SU-DHL-6 (cell line): ENCODE measurements at regions not wholly inside any gene's neighbourhood (a gene's known extent, or its start where the extent isn't known, plus 50 kb on each side); places are given as distances from the start of the nearest gene placed in this dataset.

ENCODE experiments used
- EZH2phosphoT487 ChIP-seq: fragments of 200-600 bp; sonication (generic), shearing (Covaris generic); conservative IDR thresholded peaks from 2 replicates; pipeline ENCODE4 v1.6.1; 2018; ENCODE audit warnings: mild to moderate bottlenecking, antibody characterized with exemption, low read length, moderate library complexity, mixed read lengths
- TF ChIP-seq, protein P1 (sequence below): fragments of 200-600 bp; sonication (generic); IDR thresholded peaks from one replicate; pipeline ENCODE4 v1.5.1; 2017; ENCODE audit warnings: antibody characterized with exemption, mild to moderate bottlenecking, low read length, moderate library complexity; ENCODE audit not compliant: insufficient read depth, poor library complexity, severe bottlenecking

DNA sequence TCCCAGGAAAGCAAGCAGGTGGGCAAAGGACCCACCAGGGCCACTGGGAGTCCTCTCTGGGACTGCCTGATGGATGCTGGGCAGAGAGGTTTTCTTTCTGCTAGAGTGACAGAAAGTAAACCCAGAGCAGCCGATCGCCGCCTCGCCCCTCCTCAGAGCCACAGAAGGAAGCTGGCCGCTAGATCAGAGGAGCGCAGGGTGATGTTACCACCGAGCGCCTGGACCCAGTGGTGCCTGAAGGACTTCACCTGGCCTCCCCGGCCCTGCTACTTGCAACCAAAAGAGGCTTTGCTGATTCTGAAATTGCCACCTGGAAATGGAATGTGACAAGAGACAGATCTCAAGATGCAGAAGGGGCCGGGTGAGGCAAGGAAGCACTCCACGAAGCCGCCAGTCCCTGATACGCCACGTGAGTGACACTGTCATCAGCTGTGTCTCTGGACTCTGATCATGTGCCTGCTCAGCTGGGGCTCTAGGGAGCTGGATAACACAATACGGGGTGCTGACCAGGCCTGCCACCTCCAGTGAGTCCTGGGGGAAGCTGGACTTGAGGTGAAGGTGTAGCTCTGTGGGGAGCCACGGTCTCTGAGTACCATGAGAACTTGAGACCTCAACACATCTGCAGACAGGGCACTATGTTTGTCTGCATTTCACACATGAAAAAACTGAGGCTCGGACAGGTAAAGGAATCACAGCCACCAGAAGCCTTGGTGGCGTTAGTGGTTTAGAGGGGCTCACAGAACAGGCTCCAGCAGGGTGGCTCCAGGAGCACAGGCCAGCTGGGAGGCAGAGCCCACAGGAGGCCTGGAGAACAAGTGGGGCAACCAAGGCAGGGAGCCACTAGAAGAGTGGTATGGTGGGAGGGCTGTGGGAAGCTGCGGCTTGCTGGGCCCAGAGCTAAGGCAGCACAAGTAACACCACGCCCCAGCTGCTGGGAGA lies 137.9 kb upstream of the PRR20G start:
- TF ChIP-seq, protein P1, sequence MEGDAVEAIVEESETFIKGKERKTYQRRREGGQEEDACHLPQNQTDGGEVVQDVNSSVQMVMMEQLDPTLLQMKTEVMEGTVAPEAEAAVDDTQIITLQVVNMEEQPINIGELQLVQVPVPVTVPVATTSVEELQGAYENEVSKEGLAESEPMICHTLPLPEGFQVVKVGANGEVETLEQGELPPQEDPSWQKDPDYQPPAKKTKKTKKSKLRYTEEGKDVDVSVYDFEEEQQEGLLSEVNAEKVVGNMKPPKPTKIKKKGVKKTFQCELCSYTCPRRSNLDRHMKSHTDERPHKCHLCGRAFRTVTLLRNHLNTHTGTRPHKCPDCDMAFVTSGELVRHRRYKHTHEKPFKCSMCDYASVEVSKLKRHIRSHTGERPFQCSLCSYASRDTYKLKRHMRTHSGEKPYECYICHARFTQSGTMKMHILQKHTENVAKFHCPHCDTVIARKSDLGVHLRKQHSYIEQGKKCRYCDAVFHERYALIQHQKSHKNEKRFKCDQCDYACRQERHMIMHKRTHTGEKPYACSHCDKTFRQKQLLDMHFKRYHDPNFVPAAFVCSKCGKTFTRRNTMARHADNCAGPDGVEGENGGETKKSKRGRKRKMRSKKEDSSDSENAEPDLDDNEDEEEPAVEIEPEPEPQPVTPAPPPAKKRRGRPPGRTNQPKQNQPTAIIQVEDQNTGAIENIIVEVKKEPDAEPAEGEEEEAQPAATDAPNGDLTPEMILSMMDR = no peak
- TF ChIP-seq EZH2phosphoT487 = no peak
